ENCODE measurements at regions not wholly inside any gene's neighbourhood (a gene's known extent, or its start where the extent isn't known, plus 50 kb on each side); places are given as distances from the start of the nearest gene placed in this dataset.

- TF ChIP-seq, protein P1, sequence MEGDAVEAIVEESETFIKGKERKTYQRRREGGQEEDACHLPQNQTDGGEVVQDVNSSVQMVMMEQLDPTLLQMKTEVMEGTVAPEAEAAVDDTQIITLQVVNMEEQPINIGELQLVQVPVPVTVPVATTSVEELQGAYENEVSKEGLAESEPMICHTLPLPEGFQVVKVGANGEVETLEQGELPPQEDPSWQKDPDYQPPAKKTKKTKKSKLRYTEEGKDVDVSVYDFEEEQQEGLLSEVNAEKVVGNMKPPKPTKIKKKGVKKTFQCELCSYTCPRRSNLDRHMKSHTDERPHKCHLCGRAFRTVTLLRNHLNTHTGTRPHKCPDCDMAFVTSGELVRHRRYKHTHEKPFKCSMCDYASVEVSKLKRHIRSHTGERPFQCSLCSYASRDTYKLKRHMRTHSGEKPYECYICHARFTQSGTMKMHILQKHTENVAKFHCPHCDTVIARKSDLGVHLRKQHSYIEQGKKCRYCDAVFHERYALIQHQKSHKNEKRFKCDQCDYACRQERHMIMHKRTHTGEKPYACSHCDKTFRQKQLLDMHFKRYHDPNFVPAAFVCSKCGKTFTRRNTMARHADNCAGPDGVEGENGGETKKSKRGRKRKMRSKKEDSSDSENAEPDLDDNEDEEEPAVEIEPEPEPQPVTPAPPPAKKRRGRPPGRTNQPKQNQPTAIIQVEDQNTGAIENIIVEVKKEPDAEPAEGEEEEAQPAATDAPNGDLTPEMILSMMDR (conservative IDR thresholded peaks at IDR 0.05; ENCODE audit: low read length): no peak
- no peak for TF ChIP-seq EZH2phosphoT487 (IDR thresholded peaks at IDR 0.05; ENCODE audit: borderline replicate concordance)
Measured at GRCh38 chr4:107166181-107166580, 130.1 kb upstream of the DKK2 start.

Data from Loucy (cell line).